Sciatic nerve (tissue), 2 donors: ENCODE measurements at regions not wholly inside any gene's neighbourhood (a gene's known extent, or its start where the extent isn't known, plus 50 kb on each side); places are given as distances from the start of the nearest gene placed in this dataset.

Source experiments
- ATAC-seq: fragments of 200-7000 bp; cut with Tn5 transposase; one replicate; pipeline ENCODE4 v1.9.1; 2020; ENCODE audit warnings: mild to moderate bottlenecking, moderate library complexity
- DNase-seq: peaks from one replicate; pipeline ENCODE4 v3.0.0-alpha.2; 2020; ENCODE audit warnings: low spot score
- intact Hi-C: fragments of 100-400 bp; cut with DNase I; formaldehyde crosslinking; loops from one replicate; pipeline ENCODE4 v1.14.2; 2022
- donor health status: DM: no; HTN: no; CAD: no.
- donor health status: DM: no; HTN: no; CAD: no.

GRCh38 chr10:88077977-88078376 lies 214.6 kb downstream of the PTEN start:
- intact Hi-C loops, result no loop called here
- DNase-seq (no peak), ATAC-seq (no peak)

GRCh38 chr10:88080213-88080612 lies 216.8 kb downstream of the PTEN start:
- ATAC-seq (no peak), DNase-seq (no peak)
- intact Hi-C loops, result no loop called here

- DNase-seq, result no peak
- no peak for ATAC-seq
- intact Hi-C loops, result no loop called here
Measured at GRCh38 chr10:88081457-88082054, 218.1 kb downstream of the PTEN start.

DNA sequence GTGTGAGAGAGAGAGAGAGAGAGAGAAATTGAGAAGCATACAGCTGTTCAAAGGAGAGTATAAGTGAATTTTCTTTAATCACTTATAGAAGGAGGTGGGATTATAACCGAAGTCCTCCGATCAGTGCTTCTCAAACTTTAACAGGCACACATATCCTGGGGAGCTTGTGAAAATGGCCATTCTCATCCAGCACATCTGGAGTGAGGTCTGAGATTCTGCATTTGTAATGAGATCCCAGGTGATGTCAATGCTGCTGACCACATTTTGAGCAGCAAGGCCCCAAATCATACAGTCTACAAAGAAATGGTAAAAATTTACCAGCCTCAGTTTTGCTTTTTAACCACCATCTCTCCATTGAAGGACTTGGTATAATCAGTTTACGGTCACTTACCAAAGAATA lies 219.0 kb downstream of the PTEN start:
- DNase-seq, result no peak
- intact Hi-C loops, result no loop called here
- ATAC-seq, result no peak

GRCh38 chr10:88082806-88083596 lies 219.6 kb downstream of the PTEN start:
- DNase-seq, result no peak
- intact Hi-C loops, result no loop called here
- ATAC-seq, result no peak

GRCh38 chr10:88083597-88083989 lies 220.2 kb downstream of the PTEN start:
- ATAC-seq (no peak), DNase-seq (no peak)
- intact Hi-C loops, result no loop called here

GRCh38 chr10:88086187-88086960 lies 222.9 kb downstream of the PTEN start:
- intact Hi-C loops, result no loop called here

GRCh38 chr10:88088441-88089340 lies 225.3 kb downstream of the PTEN start:
- intact Hi-C loops, result no loop called here
- ATAC-seq, result no peak

More at GRCh38 chr10:88086187-88086960, 222.9 kb downstream of the PTEN start:
- ATAC-seq, result no peak
- DNase-seq, result no peak

DNA sequence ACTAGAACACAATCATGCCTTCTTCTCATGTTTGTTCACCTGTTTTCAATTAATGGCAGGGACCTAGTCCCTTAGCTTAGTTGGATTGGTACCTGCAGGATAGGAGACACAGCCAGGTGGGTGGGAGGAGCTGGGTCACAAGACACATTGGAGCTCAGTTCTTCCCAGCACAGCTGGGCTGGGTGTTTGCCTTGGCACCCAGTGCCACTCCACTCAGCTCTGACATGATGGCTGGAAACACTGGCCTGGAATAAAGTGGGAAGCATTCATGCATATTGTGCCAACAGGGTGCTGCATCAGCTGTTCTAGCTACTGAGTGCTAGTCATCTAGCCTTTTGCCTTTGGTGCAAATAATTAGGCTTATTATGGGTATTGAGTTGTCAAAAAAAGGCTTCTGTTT lies 226.1 kb downstream of the PTEN start:
- ATAC-seq, result peak; percentile 45
- DNase-seq, result no peak
- intact Hi-C loops, result no loop called here

More at GRCh38 chr10:88088441-88089340, 225.3 kb downstream of the PTEN start:
- DNase-seq, result no peak

DNA sequence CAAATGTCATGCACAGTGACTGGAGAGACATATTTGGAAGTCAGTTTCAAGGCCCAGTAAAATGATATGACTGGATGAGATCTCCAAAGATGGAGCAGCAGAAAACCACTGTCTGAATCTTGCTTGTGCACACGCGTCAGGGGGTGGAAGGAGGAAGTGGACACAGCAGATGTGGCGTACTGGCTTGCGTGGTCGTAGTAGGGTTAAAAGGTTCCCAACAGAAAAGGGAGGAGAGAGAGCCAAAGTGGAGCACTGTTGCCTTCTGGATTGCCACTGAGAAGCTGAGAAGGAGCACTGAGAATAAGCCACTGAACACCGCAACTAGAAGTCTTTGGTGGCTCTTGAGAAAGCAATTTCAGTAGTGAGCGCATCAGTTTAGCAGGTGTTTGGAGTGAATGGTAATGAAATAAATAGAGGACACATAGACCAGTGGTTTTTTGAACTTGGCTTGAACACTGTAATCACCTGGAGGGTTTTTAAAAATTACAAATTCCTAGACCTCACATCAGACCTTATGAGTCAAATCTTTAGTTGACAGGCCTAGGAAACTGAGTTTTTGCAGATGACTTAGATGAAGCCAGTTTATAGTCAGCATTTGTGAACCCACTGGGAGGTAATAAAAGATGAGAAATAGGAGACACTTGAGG lies 227.3 kb downstream of the PTEN start:
- intact Hi-C loops, result no loop called here
- no peak for ATAC-seq
- no peak for DNase-seq

- DNase-seq (no peak), ATAC-seq (no peak)
- intact Hi-C loops, result no loop called here
Measured at GRCh38 chr10:88091490-88092061, 228.2 kb downstream of the PTEN start.

- intact Hi-C loops, result no loop called here
- DNase-seq, result no peak
- ATAC-seq, result no peak
Measured at GRCh38 chr10:88092265-88092664, 228.8 kb downstream of the PTEN start.

GRCh38 chr10:88092973-88093372 lies 229.5 kb downstream of the PTEN start:
- no peak for ATAC-seq
- no peak for DNase-seq
- intact Hi-C loops, result no loop called here

DNA sequence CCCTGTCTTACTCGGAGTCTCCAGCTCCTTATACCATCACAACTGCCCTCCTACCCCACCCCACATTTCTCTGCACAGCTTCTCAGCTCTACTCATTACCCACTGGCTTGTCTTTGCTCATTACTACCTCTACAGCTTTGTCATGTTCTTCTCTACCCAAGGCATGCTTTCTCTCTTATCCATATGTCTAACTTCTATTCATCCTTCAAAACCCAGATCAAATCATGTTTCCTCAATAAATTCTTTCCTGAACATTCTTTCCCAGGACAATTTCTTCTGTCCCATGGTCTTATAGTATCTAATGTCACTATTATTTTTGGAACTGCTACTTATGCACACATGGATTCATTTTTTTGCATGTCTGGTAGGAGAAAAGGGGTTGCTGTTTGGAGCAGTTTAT lies 231.4 kb downstream of the PTEN start:
- ATAC-seq, result no peak
- DNase-seq, result no peak
- intact Hi-C loops, result no loop called here

DNA sequence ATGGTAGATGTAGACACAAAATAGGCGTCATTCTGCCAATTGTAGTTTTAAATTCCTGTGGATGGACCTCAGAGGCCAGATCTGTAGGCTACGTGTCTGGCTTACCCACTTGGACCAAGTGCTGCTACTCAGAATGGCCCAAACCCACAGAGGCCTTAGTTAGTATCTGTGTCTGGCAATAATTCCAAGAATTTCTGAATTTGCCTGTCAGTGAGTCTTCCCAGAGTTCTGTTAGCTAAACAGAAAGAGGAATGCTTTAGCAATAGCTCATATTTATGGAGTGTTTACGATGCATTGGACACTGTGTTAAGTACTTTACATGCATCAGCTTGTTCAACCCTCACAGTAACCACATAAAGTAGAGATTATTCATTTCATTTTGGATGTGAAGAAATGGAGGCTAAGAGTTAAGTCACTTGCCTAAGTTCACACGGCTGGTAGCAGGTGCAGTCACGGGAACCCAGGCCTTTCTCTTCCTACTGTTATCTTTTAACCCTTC lies 231.8 kb downstream of the PTEN start:
- DNase-seq (no peak), ATAC-seq (peak; percentile 69)
- intact Hi-C loops, result no loop called here

DNA sequence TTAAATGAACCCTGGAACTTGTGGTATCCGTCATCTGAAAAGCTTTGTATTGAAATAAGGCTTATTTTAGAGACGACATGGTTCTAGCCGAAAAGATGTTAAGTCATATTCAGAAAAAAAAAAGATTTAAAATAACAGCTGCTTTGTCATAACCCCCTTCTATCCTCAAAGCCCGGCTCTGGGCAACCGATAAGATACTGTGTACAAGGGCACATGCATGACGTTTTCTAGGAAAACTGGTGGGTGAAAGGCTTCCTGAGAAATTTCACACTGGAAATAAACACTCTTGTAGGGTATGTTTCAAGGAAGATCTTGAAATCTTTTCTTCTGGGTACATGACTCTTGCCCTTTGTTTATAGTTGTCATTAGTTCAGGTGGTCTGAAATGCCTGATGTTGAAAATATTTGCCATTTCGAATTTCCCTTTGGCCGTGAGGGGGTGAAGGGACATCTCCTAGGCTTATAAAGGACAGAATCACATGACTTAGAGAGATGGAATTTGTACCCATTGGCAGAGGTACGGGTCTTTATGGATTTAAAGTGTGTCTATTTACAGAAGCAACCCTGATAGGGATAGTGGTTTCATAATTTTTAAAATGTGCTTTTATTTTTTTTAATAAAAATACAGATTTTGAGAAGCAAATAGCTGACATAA lies 232.5 kb downstream of the PTEN start:
- intact Hi-C loops, result no loop called here
- DNase-seq (no peak), ATAC-seq (no peak)

DNA sequence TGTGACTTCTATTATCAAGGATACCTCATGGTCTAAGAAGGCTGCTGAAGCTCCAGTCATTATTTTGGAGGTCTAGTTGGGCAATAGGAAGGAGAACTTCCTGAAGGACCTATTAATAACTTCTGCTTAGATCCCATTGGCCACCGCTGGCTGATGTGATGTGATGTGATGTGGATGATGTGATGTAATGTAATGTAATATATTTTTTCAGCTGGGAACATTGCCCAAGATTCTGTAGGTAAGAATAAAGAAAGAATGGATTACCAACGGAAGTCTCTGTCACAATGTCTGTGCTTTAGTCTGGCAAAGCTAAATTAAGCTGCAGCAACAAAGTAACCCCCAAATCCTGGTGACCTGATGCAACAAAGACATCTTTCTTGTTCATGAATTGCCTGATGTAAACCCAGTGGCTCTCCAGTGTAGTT lies 233.7 kb downstream of the PTEN start:
- DNase-seq, result no peak
- intact Hi-C loops, result no loop called here
- ATAC-seq, result no peak

DNA sequence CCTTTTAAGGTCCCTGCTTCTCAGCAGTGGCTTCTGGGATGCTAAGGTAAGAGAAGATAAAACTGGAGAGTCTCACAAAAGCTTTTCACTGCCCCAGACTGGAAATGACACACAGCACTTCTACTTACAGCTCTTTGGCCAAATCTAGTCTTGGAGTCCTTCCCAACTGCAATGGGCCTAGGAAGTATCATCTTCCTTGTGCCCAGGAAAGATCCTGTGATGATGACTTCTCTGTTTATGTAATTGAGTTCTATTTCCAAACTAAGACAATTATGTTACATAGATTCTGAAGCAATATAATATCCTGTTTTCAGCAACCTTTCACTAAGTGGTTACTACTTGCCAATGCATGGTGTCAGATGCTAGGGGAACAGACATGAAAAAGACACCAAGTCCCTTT lies 234.1 kb downstream of the PTEN start:
- intact Hi-C loops, result no loop called here
- DNase-seq (no peak), ATAC-seq (no peak)
